GM12878 (cell line): ENCODE measurements at regions not wholly inside any gene's neighbourhood (a gene's known extent, or its start where the extent isn't known, plus 50 kb on each side); places are given as distances from the start of the nearest gene placed in this dataset.

Experiments
- ATF7 ChIP-seq: fragments of 450-650 bp; IDR thresholded peaks from 2 replicates; pipeline ENCODE4 v1.6.1; 2016; ENCODE audit warnings: low read depth, mild to moderate bottlenecking
- CEBPZ ChIP-seq: fragments of 150-350 bp; IDR thresholded peaks from 2 replicates; pipeline ENCODE4 v1.6.1; 2016; ENCODE audit warnings: low read depth, low read length
- CHD1 ChIP-seq: IDR thresholded peaks from 2 replicates; pipeline ENCODE4 v1.6.1; 2012; ENCODE audit warnings: low read depth, low read length, improper control_type of control experiment
- CTCF ChIP-seq, 3 experiments: IDR thresholded peaks in 2 of 3; conservative IDR thresholded peaks in 1 of 3; 2 replicates each; pipeline ENCODE4 v1.5.1; 2011; ENCODE audit warnings: low read depth in 3 of 3, low read length in 3 of 3, mild to moderate bottlenecking in 3 of 3, control low read depth in 2 of 3, moderate library complexity in 2 of 3, inconsistent platforms in 1 of 3, mixed read lengths in 1 of 3; ENCODE audit not compliant: control insufficient read depth in 2 of 3, insufficient read depth in 1 of 3; ENCODE audit errors: extremely low read depth in 1 of 3
- EP300 ChIP-seq, 2 experiments: fragments of 150-350 bp in 1 of 2; IDR thresholded peaks; 2 replicates each; pipeline ENCODE4 v1.6.1; 2011 to 2012; ENCODE audit warnings: low read depth in 2 of 2, low read length in 2 of 2, borderline replicate concordance in 1 of 2, improper control_type of control experiment in 1 of 2, inconsistent platforms in 1 of 2; ENCODE audit not compliant: control insufficient read depth in 1 of 2
- GABPA ChIP-seq: IDR thresholded peaks from 2 replicates; pipeline ENCODE4 v1.6.1; 2014; ENCODE audit warnings: antibody characterized with exemption, low read depth, mild to moderate bottlenecking, inconsistent platforms
- HDAC2 ChIP-seq: fragments of 200-600 bp; sonication (generic); IDR thresholded peaks from 2 replicates; pipeline ENCODE4 v1.6.1; 2017
- JUNB ChIP-seq: IDR thresholded peaks from 2 replicates; pipeline ENCODE4 v1.6.1; 2016; ENCODE audit warnings: antibody characterized with exemption, mild to moderate bottlenecking
- POLR2A ChIP-seq: IDR thresholded peaks from 2 replicates; pipeline ENCODE4 v1.6.1; 2011; ENCODE audit warnings: low read depth, mild to moderate bottlenecking, low read length
- RAD21 ChIP-seq: IDR thresholded peaks from 2 replicates; pipeline ENCODE4 v1.6.1; 2011; ENCODE audit warnings: mild to moderate bottlenecking, low read depth, low read length, moderate library complexity; ENCODE audit not compliant: insufficient read depth
- STAT3 ChIP-seq: IDR thresholded peaks from 2 replicates; pipeline ENCODE4 v1.6.1; 2011; ENCODE audit warnings: low read depth, low read length, improper control_type of control experiment
- ZSCAN29 ChIP-seq: fragments of 450-650 bp; IDR thresholded peaks from 2 replicates; pipeline ENCODE4 v1.6.1; 2017; ENCODE audit warnings: mild to moderate bottlenecking, moderate library complexity
- TF ChIP-seq, protein P1 (sequence below): fragments of 150-350 bp; IDR thresholded peaks from 2 replicates; pipeline ENCODE4 v1.6.1; 2014; ENCODE audit warnings: mild to moderate bottlenecking, low read depth, low read length
- TF ChIP-seq, protein P2 (sequence below): IDR thresholded peaks from 2 replicates; pipeline ENCODE4 v1.6.1; 2011; ENCODE audit warnings: low read depth, low read length, improper control_type of control experiment, borderline replicate concordance

DNA sequence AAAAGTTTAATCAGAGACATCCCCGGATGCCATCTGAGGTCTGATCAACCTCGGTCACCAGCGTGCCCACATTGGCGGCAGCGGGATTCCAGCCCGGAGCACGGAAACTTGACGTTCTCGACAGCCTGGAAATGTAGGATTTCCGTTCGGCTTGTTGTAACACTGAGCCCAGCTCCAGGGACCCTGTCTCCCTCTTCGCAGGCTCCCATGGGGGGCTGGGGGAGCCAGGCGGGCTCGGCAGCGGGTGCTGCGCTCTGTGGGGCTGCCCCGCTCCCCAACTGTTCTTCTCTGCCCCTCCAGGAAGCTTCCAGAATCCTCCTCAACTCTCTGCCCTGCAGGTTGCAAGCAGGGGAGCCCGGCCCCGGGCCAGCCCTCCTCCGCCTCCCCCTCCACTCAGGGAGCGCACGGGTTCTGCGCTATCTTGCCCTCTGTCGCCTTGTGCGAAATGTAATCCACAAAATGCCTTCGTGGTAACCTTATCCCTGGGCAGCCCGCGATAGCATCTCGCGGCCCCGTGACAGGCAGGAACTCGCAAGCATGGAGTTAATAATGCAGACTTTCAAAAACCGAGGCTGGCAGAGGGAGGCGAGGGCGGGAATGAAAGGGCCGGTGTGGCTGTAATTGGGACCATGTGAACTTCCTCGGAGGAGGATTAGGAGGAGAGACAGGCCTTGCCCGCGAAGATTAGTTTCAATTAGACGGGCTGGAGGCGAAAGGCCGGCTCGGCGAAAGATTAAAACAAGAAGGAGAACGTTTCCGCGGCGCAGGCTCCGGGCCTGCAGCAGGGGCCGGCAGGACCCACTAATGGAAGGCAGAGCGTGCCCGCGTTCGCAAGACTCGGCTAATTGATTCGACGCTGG is 53.9 kb upstream of the TTC34 start:
- TF ChIP-seq, protein P1, sequence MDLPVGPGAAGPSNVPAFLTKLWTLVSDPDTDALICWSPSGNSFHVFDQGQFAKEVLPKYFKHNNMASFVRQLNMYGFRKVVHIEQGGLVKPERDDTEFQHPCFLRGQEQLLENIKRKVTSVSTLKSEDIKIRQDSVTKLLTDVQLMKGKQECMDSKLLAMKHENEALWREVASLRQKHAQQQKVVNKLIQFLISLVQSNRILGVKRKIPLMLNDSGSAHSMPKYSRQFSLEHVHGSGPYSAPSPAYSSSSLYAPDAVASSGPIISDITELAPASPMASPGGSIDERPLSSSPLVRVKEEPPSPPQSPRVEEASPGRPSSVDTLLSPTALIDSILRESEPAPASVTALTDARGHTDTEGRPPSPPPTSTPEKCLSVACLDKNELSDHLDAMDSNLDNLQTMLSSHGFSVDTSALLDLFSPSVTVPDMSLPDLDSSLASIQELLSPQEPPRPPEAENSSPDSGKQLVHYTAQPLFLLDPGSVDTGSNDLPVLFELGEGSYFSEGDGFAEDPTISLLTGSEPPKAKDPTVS: no peak
- TF ChIP-seq EP300 (IDR thresholded peaks at IDR 0.05; ENCODE audit: borderline replicate concordance in 1 of 2, control insufficient read depth in 1 of 2, low read depth in 2 of 2, low read length in 2 of 2): no peak
- no peak for TF ChIP-seq CEBPZ
- TF ChIP-seq JUNB: no peak
- TF ChIP-seq, protein P2, sequence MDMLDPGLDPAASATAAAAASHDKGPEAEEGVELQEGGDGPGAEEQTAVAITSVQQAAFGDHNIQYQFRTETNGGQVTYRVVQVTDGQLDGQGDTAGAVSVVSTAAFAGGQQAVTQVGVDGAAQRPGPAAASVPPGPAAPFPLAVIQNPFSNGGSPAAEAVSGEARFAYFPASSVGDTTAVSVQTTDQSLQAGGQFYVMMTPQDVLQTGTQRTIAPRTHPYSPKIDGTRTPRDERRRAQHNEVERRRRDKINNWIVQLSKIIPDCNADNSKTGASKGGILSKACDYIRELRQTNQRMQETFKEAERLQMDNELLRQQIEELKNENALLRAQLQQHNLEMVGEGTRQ: no peak
- no peak for TF ChIP-seq CTCF (IDR thresholded peaks at IDR 0.05 in 2 of 3, conservative IDR thresholded peaks at IDR 0.05 in 1 of 3; ENCODE audit: control insufficient read depth in 2 of 3, extremely low read depth in 1 of 3, insufficient read depth in 1 of 3, low read depth in 3 of 3, low read length in 3 of 3)
- no peak for TF ChIP-seq CHD1
- no peak for TF ChIP-seq ATF7
- TF ChIP-seq GABPA: no peak
- TF ChIP-seq STAT3: no peak
- TF ChIP-seq ZSCAN29: no peak
- TF ChIP-seq HDAC2: no peak
- no peak for TF ChIP-seq RAD21
- TF ChIP-seq POLR2A: no peak
